ENCODE measurements at regions not wholly inside any gene's neighbourhood (a gene's known extent, or its start where the extent isn't known, plus 50 kb on each side); places are given as distances from the start of the nearest gene placed in this dataset.
A peak's percentile ranks its signal among the peaks of the same experiment; 100 is the strongest.

GRCh38 chr3:14345496-14346150 lies 56.8 kb upstream of the SLC6A6 start:
- TF ChIP-seq CTCF (IDR thresholded peaks at IDR 0.05): no peak
- Mint-ChIP-seq H3K36me3 (ENCODE audit: low read depth) (no peaks in the 10 kb centered on the region), H3K9me3 (no peaks in the 10 kb centered on the region), H3K4me1 (ENCODE audit: low read depth) (peaks cover 27% of the 10 kb centered on the region), H3K27me3 (ENCODE audit: insufficient read depth) (peaks cover 27% of the 10 kb centered on the region), H3K4me3 (no peak overlapping the region), H3K27ac (no peak overlapping the region; the same call in 1 of the 2 replicates)
- DNase-seq: peak; percentile 31

- Mint-ChIP-seq H3K27ac (peak overlapping the region; percentile 31), H3K4me1 (ENCODE audit: low read depth) (peaks cover 27% of the 10 kb centered on the region), H3K36me3 (ENCODE audit: low read depth) (no peaks in the 10 kb centered on the region), H3K4me3 (no peak overlapping the region), H3K9me3 (no peaks in the 10 kb centered on the region), H3K27me3 (ENCODE audit: insufficient read depth) (peaks cover 29% of the 10 kb centered on the region)
- TF ChIP-seq CTCF (IDR thresholded peaks at IDR 0.05): no peak
- DNase-seq: no peak
These were observed 56.2 kb upstream of the SLC6A6 start for GRCh38 chr3:14346191-14346590.

- H3K4me3 Mint-ChIP-seq: no peak overlapping the region
- H3K27me3 Mint-ChIP-seq (ENCODE audit: insufficient read depth): peaks cover 33% of the 10 kb centered on the region
- peaks cover 27% of the 10 kb centered on the region for H3K4me1 Mint-ChIP-seq (ENCODE audit: low read depth)
- H3K27ac Mint-ChIP-seq: no peak overlapping the region
- no peak for TF ChIP-seq CTCF (IDR thresholded peaks at IDR 0.05)
- no peaks in the 10 kb centered on the region for H3K36me3 Mint-ChIP-seq (ENCODE audit: low read depth)
- DNase-seq: no peak
- no peaks in the 10 kb centered on the region for H3K9me3 Mint-ChIP-seq
These were observed 55.8 kb upstream of the SLC6A6 start for GRCh38 chr3:14346642-14347041.

- no peak overlapping the region for H3K27ac Mint-ChIP-seq
These were observed 55.3 kb upstream of the SLC6A6 start for GRCh38 chr3:14347110-14347509.

GRCh38 chr3:14351617-14352001 lies 50.8 kb upstream of the SLC6A6 start:
- Mint-ChIP-seq H3K36me3 (ENCODE audit: low read depth) (no peaks in the 10 kb centered on the region), H3K4me3 (no peak overlapping the region), H3K27me3 (ENCODE audit: insufficient read depth) (peaks cover 31% of the 10 kb centered on the region), H3K4me1 (ENCODE audit: low read depth) (no peaks in the 10 kb centered on the region), H3K9me3 (no peaks in the 10 kb centered on the region), H3K27ac (no peak overlapping the region)
- TF ChIP-seq CTCF (IDR thresholded peaks at IDR 0.05): no peak
- DNase-seq: no peak

More at GRCh38 chr3:14347110-14347509, 55.3 kb upstream of the SLC6A6 start:
- Mint-ChIP-seq H3K4me1 (ENCODE audit: low read depth) (peaks cover 27% of the 10 kb centered on the region), H3K36me3 (ENCODE audit: low read depth) (no peaks in the 10 kb centered on the region), H3K27me3 (ENCODE audit: insufficient read depth) (peaks cover 33% of the 10 kb centered on the region), H3K9me3 (no peaks in the 10 kb centered on the region), H3K4me3 (no peak overlapping the region)
- DNase-seq: no peak
- TF ChIP-seq CTCF (IDR thresholded peaks at IDR 0.05): no peak
